Aorta (tissue), 5 donors: ENCODE measurements at regions not wholly inside any gene's neighbourhood (a gene's known extent, or its start where the extent isn't known, plus 50 kb on each side); places are given as distances from the start of the nearest gene placed in this dataset.
A peak's percentile ranks its signal among the peaks of the same experiment; 100 is the strongest.

ENCODE experiments used
- ATAC-seq: fragments of 200-7000 bp; cut with Tn5 transposase; one replicate; pipeline ENCODE4 v1.9.1; 2022; ENCODE audit warnings: moderate library complexity; ENCODE audit not compliant: low FRiP score
- DNase-seq, 2 donors: peaks; one replicate each; pipeline ENCODE4 v3.0.0-alpha.2; 2020
- H3K27ac ChIP-seq, 2 donors: one replicate each; pipeline ENCODE4 v1.5.1; 2013; ENCODE audit warnings: low read length in 2 of 2, mild to moderate bottlenecking in 2 of 2, moderate library complexity in 2 of 2, control low read depth in 1 of 2, inconsistent platforms in 1 of 2, low read depth in 1 of 2
- H3K27me3 ChIP-seq, 2 donors: one replicate each; pipeline ENCODE4 v1.6.1; 2013; ENCODE audit warnings: control low read depth in 1 of 2, low read length in 1 of 2, mild to moderate bottlenecking in 1 of 2, moderate library complexity in 1 of 2; ENCODE audit not compliant: insufficient read depth in 2 of 2, control insufficient read depth in 1 of 2
- H3K36me3 ChIP-seq, 2 donors: one replicate each; pipeline ENCODE4 v1.6.1; 2013; ENCODE audit warnings: control low read depth in 1 of 2, low read length in 1 of 2, mild to moderate bottlenecking in 1 of 2; ENCODE audit not compliant: insufficient read depth in 2 of 2, control insufficient read depth in 1 of 2
- H3K4me1 ChIP-seq, 2 donors: one replicate each; pipeline ENCODE4 v1.6.1; 2013; ENCODE audit warnings: low read length in 2 of 2, control low read depth in 1 of 2, mild to moderate bottlenecking in 1 of 2, moderate library complexity in 1 of 2; ENCODE audit not compliant: insufficient read depth in 2 of 2, control insufficient read depth in 1 of 2
- H3K4me3 ChIP-seq, 2 donors: one replicate each; pipeline ENCODE4 v1.5.1; 2013; ENCODE audit warnings: low read length in 2 of 2, control low read depth in 1 of 2, mild to moderate bottlenecking in 1 of 2
- H3K9me3 ChIP-seq: one replicate; pipeline ENCODE4 v1.6.1; 2013; ENCODE audit warnings: mild to moderate bottlenecking, low read length; ENCODE audit not compliant: control insufficient read depth
- WGBS, 2 donors: extraction: QIAGEN DNeasy Blood & Tissue Kit; methylation state at CpG; one replicate each; pipeline ENCODE4 v1.1.7; 2013; 5-methylcytosine and 5-hydroxymethylcytosine counted together
- intact Hi-C, 2 donors: fragments of 100-400 bp; cut with DNase I; formaldehyde crosslinking; loops; one replicate each; pipeline versions ENCODE4 v1.14.2 to v1.15.0; 2022
- donor health status: healthy with polysubstance abuse.
- donor health status: Bipolar disorder and iron deficiency.
- donor health status: DM: no; HTN: no; CAD: no.
- donor health status: DM: no; HTN: no; CAD: no.
- donor health status: DM: yes; HTN: yes; CAD: no.

GRCh38 chr6:154885214-154885613 lies 109.9 kb upstream of the TIAM2 start:
- H3K27me3 ChIP-seq, result no peaks in the 10 kb centered on the region
- no peaks in the 10 kb centered on the region for H3K36me3 ChIP-seq
- DNase-seq (no peak), ATAC-seq (no peak)
- H3K27ac ChIP-seq, result no peak overlapping the region
- 77 to 78% methylated on average over 2 of the region's 2 CpGs for WGBS, 2 donors
- intact Hi-C loops, result no loop called here
- peaks cover 3 to 5% of the 10 kb centered on the region in 2 donors for H3K4me1 ChIP-seq
- H3K4me3 ChIP-seq, result no peak overlapping the region
- no peaks in the 10 kb centered on the region for H3K9me3 ChIP-seq

- H3K36me3 ChIP-seq, result no peaks in the 10 kb centered on the region
- H3K4me1 ChIP-seq, result peaks cover 3 to 5% of the 10 kb centered on the region in 2 donors
- H3K27ac ChIP-seq, result no peak overlapping the region
- intact Hi-C loops, result no loop called here
- 98 to 99% methylated on average over 4 of the region's 4 CpGs for WGBS, 2 donors
- no peak for DNase-seq
- no peaks in the 10 kb centered on the region for H3K9me3 ChIP-seq
- H3K27me3 ChIP-seq, result no peaks in the 10 kb centered on the region
- H3K4me3 ChIP-seq, result no peak overlapping the region
- no peak for ATAC-seq
These were observed 109.1 kb upstream of the TIAM2 start for GRCh38 chr6:154886016-154886415.

- no peak overlapping the region for H3K27ac ChIP-seq
- H3K27me3 ChIP-seq, result no peaks in the 10 kb centered on the region
- intact Hi-C loops, result no loop called here
- no peak for DNase-seq
- no peak for ATAC-seq
- no peaks in the 10 kb centered on the region for H3K36me3 ChIP-seq
- no peaks in the 10 kb centered on the region for H3K9me3 ChIP-seq
- peaks cover 3 to 5% of the 10 kb centered on the region in 2 donors for H3K4me1 ChIP-seq
- no peak overlapping the region for H3K4me3 ChIP-seq
These were observed 108.6 kb upstream of the TIAM2 start for GRCh38 chr6:154886471-154886870.

DNA sequence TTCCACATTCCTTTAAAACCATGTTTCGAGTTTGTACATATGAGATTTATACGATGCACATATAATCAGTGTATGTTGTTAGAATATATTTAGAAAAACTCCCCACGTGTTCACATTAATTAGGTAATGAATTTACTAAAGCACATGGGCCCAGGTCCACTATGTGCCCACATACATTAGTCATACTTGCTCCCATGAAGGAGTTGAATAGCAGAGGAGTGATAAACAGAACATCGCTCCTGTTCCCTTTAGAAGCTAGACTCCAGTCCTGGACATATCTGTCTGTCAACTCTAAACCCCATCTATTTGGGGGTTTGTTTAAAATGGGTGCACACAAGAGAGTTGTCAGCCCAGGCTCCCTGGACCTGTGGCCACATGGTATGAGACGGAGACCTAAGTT lies 108.1 kb upstream of the TIAM2 start:
- Histone ChIP-seq H3K27ac (no peak overlapping the region), H3K9me3 (no peaks in the 10 kb centered on the region), H3K36me3 (no peaks in the 10 kb centered on the region), H3K4me1 (peaks cover 3 to 5% of the 10 kb centered on the region in 2 donors), H3K4me3 (peak overlapping the region in 1 of 2 donors; percentile 2), H3K27me3 (no peaks in the 10 kb centered on the region)
- DNase-seq (no peak), ATAC-seq (no peak)
- WGBS, 2 donors, result 89 to 91% methylated on average over 5 of the region's 5 CpGs
- intact Hi-C loops, result no loop called here

DNA sequence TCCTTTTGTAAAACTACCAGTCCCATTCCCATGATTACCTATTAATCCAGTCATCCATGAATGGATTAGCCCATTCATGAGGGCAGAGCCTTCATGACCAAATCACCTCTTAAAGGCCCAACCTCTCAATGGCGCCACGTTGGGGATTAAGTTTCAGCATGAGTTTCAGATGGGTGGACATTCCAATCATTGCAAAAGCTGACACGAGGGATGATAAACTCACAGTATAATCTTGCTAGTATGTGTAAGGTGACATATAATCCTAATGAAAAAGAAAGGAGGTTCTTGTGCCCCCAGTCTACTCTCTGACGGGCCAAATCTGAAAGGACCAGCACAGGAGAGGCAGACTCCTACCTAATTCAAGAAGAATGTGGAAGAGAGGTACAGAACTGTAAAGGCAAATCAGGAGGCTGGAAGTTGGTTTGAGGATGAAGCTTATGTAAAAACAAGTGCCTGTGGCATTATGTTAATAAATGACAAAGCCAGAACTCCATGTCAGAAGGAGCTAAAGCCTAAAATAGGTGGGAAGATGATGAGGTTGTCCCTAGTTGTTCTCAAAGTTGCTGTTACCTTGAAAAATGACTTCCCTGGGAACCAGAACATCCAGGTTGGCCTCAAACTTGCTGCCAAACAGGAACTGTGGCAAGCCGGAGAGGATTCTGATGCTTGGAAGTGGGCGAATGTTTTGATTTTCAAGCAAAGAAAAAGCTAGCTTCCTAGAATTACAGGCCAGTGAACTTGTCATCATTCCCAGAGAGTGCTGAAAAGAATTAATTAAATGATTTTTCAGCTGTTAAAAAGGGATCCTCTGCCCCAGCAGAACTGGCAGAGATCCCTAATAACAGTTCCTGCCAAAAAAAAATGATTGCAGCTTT lies 106.5 kb upstream of the TIAM2 start:
- Histone ChIP-seq H3K9me3 (no peaks in the 10 kb centered on the region), H3K4me1 (peaks cover 3 to 5% of the 10 kb centered on the region in 2 donors), H3K4me3 (no peak overlapping the region), H3K27ac (peak overlapping the region in 1 of 2 donors; percentile 30), H3K36me3 (no peaks in the 10 kb centered on the region), H3K27me3 (no peaks in the 10 kb centered on the region)
- ATAC-seq, result no peak
- WGBS, 2 donors, result 47 to 51% methylated on average over 6 of the region's 6 CpGs
- DNase-seq, result no peak
- intact Hi-C loops, result no loop called here

DNA sequence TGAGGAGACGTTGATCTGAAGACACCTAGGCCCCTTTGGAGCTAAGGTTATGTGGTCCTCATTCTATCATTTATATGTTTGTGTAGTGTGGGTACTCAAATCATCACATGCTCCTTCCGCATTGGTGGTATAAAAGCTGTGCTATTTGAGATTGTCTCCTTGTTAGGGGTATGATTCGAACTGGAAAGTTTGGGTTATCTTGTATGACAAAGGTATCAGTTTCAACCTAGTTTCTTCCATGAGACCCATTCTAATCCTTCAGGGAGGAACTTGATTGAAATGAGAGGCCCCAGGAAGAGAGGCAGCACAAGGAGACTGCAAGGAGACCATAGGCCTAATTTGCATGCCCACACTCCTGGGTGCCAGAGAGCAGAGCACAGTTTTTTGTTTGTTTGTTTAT lies 104.2 kb upstream of the TIAM2 start:
- DNase-seq (no peak), ATAC-seq (no peak)
- Histone ChIP-seq H3K4me3 (no peak overlapping the region), H3K4me1 (peaks cover 3 to 5% of the 10 kb centered on the region in 2 donors), H3K27ac (no peak overlapping the region), H3K27me3 (no peaks in the 10 kb centered on the region), H3K36me3 (no peaks in the 10 kb centered on the region), H3K9me3 (no peaks in the 10 kb centered on the region)
- intact Hi-C loops, result no loop called here
- WGBS, 2 donors, result 93 to 98% methylated on average over 3 of the region's 3 CpGs

- ATAC-seq, result no peak
- intact Hi-C loops, result no loop called here
- no peak overlapping the region for H3K4me3 ChIP-seq
- no peak overlapping the region for H3K27ac ChIP-seq
- WGBS, 2 donors, result 97 to 100% methylated on average over 3 of the region's 3 CpGs
- peaks cover 3 to 5% of the 10 kb centered on the region in 2 donors for H3K4me1 ChIP-seq
- no peaks in the 10 kb centered on the region for H3K9me3 ChIP-seq
- no peaks in the 10 kb centered on the region for H3K27me3 ChIP-seq
- H3K36me3 ChIP-seq, result no peaks in the 10 kb centered on the region
- no peak for DNase-seq
These were observed 103.2 kb upstream of the TIAM2 start for GRCh38 chr6:154891901-154892300.

GRCh38 chr6:154893917-154894316 lies 101.2 kb upstream of the TIAM2 start:
- ATAC-seq, result no peak
- Histone ChIP-seq H3K27me3 (no peaks in the 10 kb centered on the region), H3K4me1 (peaks cover 0 to 2% of the 10 kb centered on the region in 2 donors), H3K36me3 (no peaks in the 10 kb centered on the region), H3K9me3 (no peaks in the 10 kb centered on the region), H3K4me3 (no peak overlapping the region), H3K27ac (no peak overlapping the region)
- intact Hi-C loops, result no loop called here
- DNase-seq, result no peak
- 10 to 11% methylated on average over 3 of the region's 3 CpGs for WGBS, 2 donors

DNA sequence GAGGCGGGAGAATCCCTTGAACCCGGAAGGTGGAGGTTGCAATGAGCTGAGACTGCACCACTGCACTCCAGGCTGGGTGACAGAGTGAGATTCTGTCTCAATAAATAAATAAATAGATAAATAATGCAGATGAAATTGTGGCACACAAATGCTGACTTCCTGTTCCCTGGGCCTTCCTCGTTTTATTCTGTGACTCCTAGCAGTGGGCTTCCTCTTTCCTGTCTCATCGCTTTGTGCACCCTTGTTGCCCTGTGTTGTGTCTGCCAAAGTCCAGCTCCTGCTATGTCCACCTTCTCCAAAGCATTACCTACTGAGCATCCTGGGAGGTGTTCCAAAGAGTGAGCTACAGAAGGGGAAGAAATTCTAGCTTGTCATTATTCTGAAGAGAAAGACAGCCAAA lies 100.2 kb upstream of the TIAM2 start:
- H3K4me1 ChIP-seq, result no peaks in the 10 kb centered on the region
- 86 to 91% methylated on average over 4 of the region's 4 CpGs for WGBS, 2 donors
- H3K4me3 ChIP-seq, result no peak overlapping the region
- H3K9me3 ChIP-seq, result no peaks in the 10 kb centered on the region
- intact Hi-C loops, result no loop called here
- no peaks in the 10 kb centered on the region for H3K36me3 ChIP-seq
- H3K27me3 ChIP-seq, result no peaks in the 10 kb centered on the region
- H3K27ac ChIP-seq, result no peak overlapping the region
- ATAC-seq (no peak), DNase-seq (no peak)
